Endothelial cell of umbilical vein (primary cell): ENCODE measurements at regions not wholly inside any gene's neighbourhood (a gene's known extent, or its start where the extent isn't known, plus 50 kb on each side); places are given as distances from the start of the nearest gene placed in this dataset.

ENCODE experiments used
- CTCF ChIP-seq, 2 donors: IDR thresholded peaks; 1 replicate in 1 of 2; 2 replicates in 1 of 2; pipeline ENCODE4 v1.5.1; 2011; ENCODE audit warnings: low read length in 2 of 2, mild to moderate bottlenecking in 2 of 2, moderate library complexity in 2 of 2, control low read depth in 1 of 2, inconsistent platforms in 1 of 2, low read depth in 1 of 2; ENCODE audit not compliant: insufficient read depth in 1 of 2; ENCODE audit errors: extremely low read depth in 1 of 2
- JUN ChIP-seq: IDR thresholded peaks from 2 replicates; pipeline ENCODE4 v1.6.1; 2011; ENCODE audit warnings: borderline replicate concordance, low read depth; ENCODE audit not compliant: insufficient read length, insufficient read depth
- MYC ChIP-seq: IDR thresholded peaks from one replicate; pipeline ENCODE4 v1.6.1; 2011; ENCODE audit warnings: mild to moderate bottlenecking, low read depth, low read length
- POLR2A ChIP-seq: IDR thresholded peaks from 2 replicates; pipeline ENCODE4 v1.6.1; 2012; ENCODE audit warnings: low read depth, mild to moderate bottlenecking, control low read depth, low read length
- POLR2AphosphoS5 ChIP-seq: IDR thresholded peaks from 2 replicates; pipeline ENCODE4 v1.6.1; 2012; ENCODE audit warnings: low read depth, mild to moderate bottlenecking, control low read depth, low read length, moderate library complexity; ENCODE audit not compliant: insufficient read depth

GRCh38 chr2:65554765-65555591 lies 122.6 kb upstream of the SPRED2 start:
- no peak for TF ChIP-seq POLR2A
- TF ChIP-seq CTCF (IDR thresholded peaks at IDR 0.05; ENCODE audit: extremely low read depth in 1 of 2, insufficient read depth in 1 of 2, low read depth in 1 of 2, low read length in 2 of 2) = no peak
- peak; percentile 5 for TF ChIP-seq JUN
- TF ChIP-seq POLR2AphosphoS5 = no peak
- no peak for TF ChIP-seq MYC
